ENCODE measurements at regions not wholly inside any gene's neighbourhood (a gene's known extent, or its start where the extent isn't known, plus 50 kb on each side); places are given as distances from the start of the nearest gene placed in this dataset.

GRCh38 chr3:191952186-191952585, 491.2 kb downstream of the PYDC2 start:
- no peak for TF ChIP-seq CTCF (IDR thresholded peaks at IDR 0.05)
- no peak for TF ChIP-seq POLR2A (IDR thresholded peaks at IDR 0.05)

Measured in ovary (tissue), 3 donors.